ENCODE measurements at regions not wholly inside any gene's neighbourhood (a gene's known extent, or its start where the extent isn't known, plus 50 kb on each side); places are given as distances from the start of the nearest gene placed in this dataset.

- no peak for TF ChIP-seq CTCF (conservative IDR thresholded peaks at IDR 0.05; ENCODE audit: low read depth, low read length)
- TF ChIP-seq EZH2 (IDR thresholded peaks at IDR 0.05; ENCODE audit: borderline replicate concordance, low read depth, low read length, poor library complexity, severe bottlenecking): no peak
Observed at GRCh38 chr12:114512351-114512750, 106.4 kb upstream of the TBX5 start.

Data from A673 (cell line).